Activated CD8-positive, alpha-beta memory T cell treated with anti-CD3 and anti-CD28 coated beads, Interleukin-2, amount 10 ng/mL, durations not matched to agents 7 days and 5 days (primary cell): ENCODE measurements at regions not wholly inside any gene's neighbourhood (a gene's known extent, or its start where the extent isn't known, plus 50 kb on each side); places are given as distances from the start of the nearest gene placed in this dataset.

Experiments
- ATAC-seq: fragments of 150-1000 bp; cut with Tn5 transposase; one replicate; pipeline ENCODE4 v1.10.0; 2021; ENCODE audit warnings: moderate library complexity
- CTCF ChIA-PET: fragments of 350-600 bp; sonication (Branson Sonifier 250); formaldehyde crosslinking; loops from one replicate; lab custom pipeline; 2021; ENCODE audit warnings: antibody characterized with exemption; lab: Charles Lee
- DNase-seq: peaks from one replicate; pipeline ENCODE4 v3.0.0-alpha.2; 2020
- H3K27ac Mint-ChIP-seq: one replicate; pipeline ENCODE4 v1.8.0; 2021; ENCODE audit warnings: mild to moderate bottlenecking, mixed read lengths
- H3K27me3 Mint-ChIP-seq: one replicate; pipeline ENCODE4 v1.8.0; 2021; ENCODE audit warnings: mixed read lengths
- H3K36me3 Mint-ChIP-seq: one replicate; pipeline ENCODE4 v1.8.0; 2021; ENCODE audit warnings: mild to moderate bottlenecking, mixed read lengths
- H3K4me1 Mint-ChIP-seq: one replicate; pipeline ENCODE4 v1.8.0; 2021; ENCODE audit warnings: mixed read lengths
- H3K4me3 Mint-ChIP-seq: one replicate; pipeline ENCODE4 v1.8.0; 2021; ENCODE audit warnings: mild to moderate bottlenecking, moderate library complexity, mixed read lengths
- H3K9me3 Mint-ChIP-seq: one replicate; pipeline ENCODE4 v1.8.0; 2022; ENCODE audit warnings: low read depth, mixed read lengths

- Mint-ChIP-seq H3K36me3 (no peaks in the 10 kb centered on the region), H3K4me1 (no peaks in the 10 kb centered on the region), H3K9me3 (peaks cover 5% of the 10 kb centered on the region), H3K27me3 (no peaks in the 10 kb centered on the region), H3K27ac (no peak overlapping the region), H3K4me3 (no peak overlapping the region)
- CTCF ChIA-PET = no interaction called here
- no peak for DNase-seq
- no peak for ATAC-seq
Measured at GRCh38 chr4:115366390-115366789, 253.0 kb upstream of the NDST4 start.

- H3K4me3 Mint-ChIP-seq = no peak overlapping the region
- peaks cover 6% of the 10 kb centered on the region for H3K9me3 Mint-ChIP-seq
- no peaks in the 10 kb centered on the region for H3K4me1 Mint-ChIP-seq
- ATAC-seq (no peak), DNase-seq (no peak)
- H3K36me3 Mint-ChIP-seq = no peaks in the 10 kb centered on the region
- H3K27me3 Mint-ChIP-seq = no peaks in the 10 kb centered on the region
- CTCF ChIA-PET = no interaction called here
- H3K27ac Mint-ChIP-seq = no peak overlapping the region
Measured at GRCh38 chr4:115365185-115365584, 251.8 kb upstream of the NDST4 start.

- no peaks in the 10 kb centered on the region for H3K4me1 Mint-ChIP-seq
- ATAC-seq = no peak
- H3K36me3 Mint-ChIP-seq = no peaks in the 10 kb centered on the region
- H3K27me3 Mint-ChIP-seq = no peaks in the 10 kb centered on the region
- H3K9me3 Mint-ChIP-seq = peaks cover 5% of the 10 kb centered on the region
- DNase-seq = no peak
- H3K27ac Mint-ChIP-seq = no peak overlapping the region
- CTCF ChIA-PET = no interaction called here
- no peak overlapping the region for H3K4me3 Mint-ChIP-seq
Measured at GRCh38 chr4:115361781-115362180, 248.4 kb upstream of the NDST4 start.

- ATAC-seq (no peak), DNase-seq (no peak)
- no peak overlapping the region for H3K4me3 Mint-ChIP-seq
- H3K9me3 Mint-ChIP-seq = peaks cover 2% of the 10 kb centered on the region
- no peaks in the 10 kb centered on the region for H3K36me3 Mint-ChIP-seq
- no peaks in the 10 kb centered on the region for H3K4me1 Mint-ChIP-seq
- no peak overlapping the region for H3K27ac Mint-ChIP-seq
- CTCF ChIA-PET = no interaction called here
- no peaks in the 10 kb centered on the region for H3K27me3 Mint-ChIP-seq
Measured at GRCh38 chr4:115360431-115360830, 247.0 kb upstream of the NDST4 start.

- H3K9me3 Mint-ChIP-seq = peaks cover 11% of the 10 kb centered on the region
- H3K36me3 Mint-ChIP-seq = no peaks in the 10 kb centered on the region
- H3K4me3 Mint-ChIP-seq = no peak overlapping the region
- no peak overlapping the region for H3K27ac Mint-ChIP-seq
- DNase-seq = no peak
- CTCF ChIA-PET = no interaction called here
- no peak for ATAC-seq
- no peaks in the 10 kb centered on the region for H3K4me1 Mint-ChIP-seq
- no peaks in the 10 kb centered on the region for H3K27me3 Mint-ChIP-seq
Measured at GRCh38 chr4:115357776-115358175, 244.4 kb upstream of the NDST4 start.

- H3K27me3 Mint-ChIP-seq = no peaks in the 10 kb centered on the region
- DNase-seq (no peak), ATAC-seq (no peak)
- no peak overlapping the region for H3K4me3 Mint-ChIP-seq
- no peak overlapping the region for H3K27ac Mint-ChIP-seq
- CTCF ChIA-PET = no interaction called here
- peaks cover 11% of the 10 kb centered on the region for H3K9me3 Mint-ChIP-seq
- H3K4me1 Mint-ChIP-seq = no peaks in the 10 kb centered on the region
- H3K36me3 Mint-ChIP-seq = no peaks in the 10 kb centered on the region
Measured at GRCh38 chr4:115356176-115356575, 242.8 kb upstream of the NDST4 start.

- H3K27me3 Mint-ChIP-seq = no peaks in the 10 kb centered on the region
- no peaks in the 10 kb centered on the region for H3K36me3 Mint-ChIP-seq
- H3K27ac Mint-ChIP-seq = no peak overlapping the region
Measured at GRCh38 chr4:115355329-115355728, 241.9 kb upstream of the NDST4 start.

GRCh38 chr4:115353370-115353769 lies 239.9 kb upstream of the NDST4 start:
- no peak for ATAC-seq
- Mint-ChIP-seq H3K9me3 (peaks cover 9% of the 10 kb centered on the region), H3K4me3 (no peak overlapping the region), H3K27ac (no peak overlapping the region), H3K36me3 (no peaks in the 10 kb centered on the region), H3K4me1 (no peaks in the 10 kb centered on the region), H3K27me3 (no peaks in the 10 kb centered on the region)
- no peak for DNase-seq
- CTCF ChIA-PET = no interaction called here

More at GRCh38 chr4:115355329-115355728, 241.9 kb upstream of the NDST4 start:
- Mint-ChIP-seq H3K4me1 (no peaks in the 10 kb centered on the region), H3K4me3 (no peak overlapping the region), H3K9me3 (peaks cover 11% of the 10 kb centered on the region)
- DNase-seq = no peak
- CTCF ChIA-PET = no interaction called here
- ATAC-seq = no peak

- no peaks in the 10 kb centered on the region for H3K27me3 Mint-ChIP-seq
- no peaks in the 10 kb centered on the region for H3K36me3 Mint-ChIP-seq
- H3K4me3 Mint-ChIP-seq = no peak overlapping the region
- ATAC-seq (no peak), DNase-seq (no peak)
- H3K4me1 Mint-ChIP-seq = no peaks in the 10 kb centered on the region
- no peak overlapping the region for H3K27ac Mint-ChIP-seq
- CTCF ChIA-PET = no interaction called here
- H3K9me3 Mint-ChIP-seq = peaks cover 2% of the 10 kb centered on the region
Measured at GRCh38 chr4:115343171-115343570, 229.8 kb upstream of the NDST4 start.

GRCh38 chr4:115334736-115335411 lies 221.5 kb upstream of the NDST4 start:
- no peak overlapping the region for H3K4me3 Mint-ChIP-seq
- DNase-seq (no peak), ATAC-seq (no peak)
- CTCF ChIA-PET = no interaction called here
- H3K9me3 Mint-ChIP-seq = no peaks in the 10 kb centered on the region
- H3K27me3 Mint-ChIP-seq = no peaks in the 10 kb centered on the region
- H3K4me1 Mint-ChIP-seq = no peaks in the 10 kb centered on the region
- H3K27ac Mint-ChIP-seq = no peak overlapping the region
- no peaks in the 10 kb centered on the region for H3K36me3 Mint-ChIP-seq

- Mint-ChIP-seq H3K4me3 (no peak overlapping the region), H3K4me1 (no peaks in the 10 kb centered on the region), H3K27ac (no peak overlapping the region), H3K36me3 (no peaks in the 10 kb centered on the region), H3K27me3 (no peaks in the 10 kb centered on the region), H3K9me3 (no peaks in the 10 kb centered on the region)
- DNase-seq (no peak), ATAC-seq (no peak)
- CTCF ChIA-PET = no interaction called here
Measured at GRCh38 chr4:115332078-115332477, 218.7 kb upstream of the NDST4 start.

GRCh38 chr4:115331241-115331640 lies 217.8 kb upstream of the NDST4 start:
- no peaks in the 10 kb centered on the region for H3K27me3 Mint-ChIP-seq
- no peaks in the 10 kb centered on the region for H3K4me1 Mint-ChIP-seq
- no peak overlapping the region for H3K4me3 Mint-ChIP-seq
- DNase-seq (no peak), ATAC-seq (no peak)
- H3K9me3 Mint-ChIP-seq = no peaks in the 10 kb centered on the region
- H3K27ac Mint-ChIP-seq = no peak overlapping the region
- no peaks in the 10 kb centered on the region for H3K36me3 Mint-ChIP-seq
- CTCF ChIA-PET = no interaction called here

- CTCF ChIA-PET = no interaction called here
- H3K4me3 Mint-ChIP-seq = no peak overlapping the region
- ATAC-seq (no peak), DNase-seq (no peak)
- no peak overlapping the region for H3K27ac Mint-ChIP-seq
- no peaks in the 10 kb centered on the region for H3K4me1 Mint-ChIP-seq
- H3K36me3 Mint-ChIP-seq = no peaks in the 10 kb centered on the region
- H3K27me3 Mint-ChIP-seq = no peaks in the 10 kb centered on the region
- H3K9me3 Mint-ChIP-seq = no peaks in the 10 kb centered on the region
Measured at GRCh38 chr4:115325836-115326235, 212.4 kb upstream of the NDST4 start.

- ATAC-seq (no peak), DNase-seq (no peak)
- Mint-ChIP-seq H3K4me1 (no peaks in the 10 kb centered on the region), H3K4me3 (no peak overlapping the region), H3K9me3 (no peaks in the 10 kb centered on the region), H3K27me3 (no peaks in the 10 kb centered on the region), H3K36me3 (no peaks in the 10 kb centered on the region), H3K27ac (no peak overlapping the region)
- CTCF ChIA-PET = no interaction called here
Measured at GRCh38 chr4:115323106-115323707, 209.8 kb upstream of the NDST4 start.
